ENCODE measurements at regions not wholly inside any gene's neighbourhood (a gene's known extent, or its start where the extent isn't known, plus 50 kb on each side); places are given as distances from the start of the nearest gene placed in this dataset.

DNA sequence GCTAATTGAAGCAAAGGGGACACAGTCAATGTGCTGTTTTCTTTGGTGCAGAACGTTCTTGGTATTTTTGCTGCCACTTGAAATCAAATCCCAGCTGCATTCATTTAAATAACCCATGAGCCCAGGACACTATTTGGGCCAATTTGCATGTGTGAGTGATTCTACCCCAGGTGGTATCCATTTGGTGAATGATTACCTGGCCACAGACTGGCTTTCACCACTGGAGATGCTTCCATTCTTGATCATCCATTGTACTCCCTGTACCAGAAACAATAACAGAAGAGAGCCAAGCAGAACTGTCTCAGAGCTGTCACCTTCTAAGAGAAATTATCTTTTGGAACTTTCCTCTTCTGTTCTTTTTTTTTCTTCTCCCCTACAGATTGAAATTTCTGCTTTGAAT, 139.7 kb upstream of the RARB start:
- TF ChIP-seq, protein P1, sequence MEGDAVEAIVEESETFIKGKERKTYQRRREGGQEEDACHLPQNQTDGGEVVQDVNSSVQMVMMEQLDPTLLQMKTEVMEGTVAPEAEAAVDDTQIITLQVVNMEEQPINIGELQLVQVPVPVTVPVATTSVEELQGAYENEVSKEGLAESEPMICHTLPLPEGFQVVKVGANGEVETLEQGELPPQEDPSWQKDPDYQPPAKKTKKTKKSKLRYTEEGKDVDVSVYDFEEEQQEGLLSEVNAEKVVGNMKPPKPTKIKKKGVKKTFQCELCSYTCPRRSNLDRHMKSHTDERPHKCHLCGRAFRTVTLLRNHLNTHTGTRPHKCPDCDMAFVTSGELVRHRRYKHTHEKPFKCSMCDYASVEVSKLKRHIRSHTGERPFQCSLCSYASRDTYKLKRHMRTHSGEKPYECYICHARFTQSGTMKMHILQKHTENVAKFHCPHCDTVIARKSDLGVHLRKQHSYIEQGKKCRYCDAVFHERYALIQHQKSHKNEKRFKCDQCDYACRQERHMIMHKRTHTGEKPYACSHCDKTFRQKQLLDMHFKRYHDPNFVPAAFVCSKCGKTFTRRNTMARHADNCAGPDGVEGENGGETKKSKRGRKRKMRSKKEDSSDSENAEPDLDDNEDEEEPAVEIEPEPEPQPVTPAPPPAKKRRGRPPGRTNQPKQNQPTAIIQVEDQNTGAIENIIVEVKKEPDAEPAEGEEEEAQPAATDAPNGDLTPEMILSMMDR (IDR thresholded peaks at IDR 0.05): no peak
- no peak for TF ChIP-seq POLR2A (IDR thresholded peaks at IDR 0.05)

All from right lobe of liver (tissue), 4 donors.